Amygdala (tissue), 56 donors: ENCODE measurements at regions not wholly inside any gene's neighbourhood (a gene's known extent, or its start where the extent isn't known, plus 50 kb on each side); places are given as distances from the start of the nearest gene placed in this dataset.
"Not testable (repeated sequence)": the region's sequence is repeated elsewhere in the genome, so short reads cannot be mapped to it uniquely, and the experiment has no call there.

ENCODE experiments used
- DNase-seq, 56 donors: peaks; one replicate each; lab custom pipeline; 2025; lab: John Stamatoyannopoulos, UW

GRCh38 chr1:185412385-185413087 is 95.5 kb upstream of the IVNS1ABP start:
- DNase-seq = no peak

- DNase-seq = no peak
Measured at GRCh38 chr1:185409763-185410528, 92.9 kb upstream of the IVNS1ABP start.

GRCh38 chr1:185409345-185409744 is 92.3 kb upstream of the IVNS1ABP start:
- DNase-seq = no peak

GRCh38 chr1:185408700-185409270 is 91.7 kb upstream of the IVNS1ABP start:
- no peak for DNase-seq

- no peak for DNase-seq
Measured at GRCh38 chr1:185406691-185407009, 89.6 kb upstream of the IVNS1ABP start.

- DNase-seq = no peak
Measured at GRCh38 chr1:185406006-185406690, 89.1 kb upstream of the IVNS1ABP start.

- no peak for DNase-seq
Measured at GRCh38 chr1:185404907-185405568, 88.0 kb upstream of the IVNS1ABP start.

- DNase-seq = peak in 5 of 56 donors; percentile 1 to 5 (median 3)
Measured at GRCh38 chr1:185404291-185404690, 87.2 kb upstream of the IVNS1ABP start.

GRCh38 chr1:185402930-185403329 is 85.9 kb upstream of the IVNS1ABP start:
- no peak for DNase-seq

- no peak for DNase-seq
Measured at GRCh38 chr1:185401019-185401418, 84.0 kb upstream of the IVNS1ABP start.

- no peak for DNase-seq
Measured at GRCh38 chr1:185400052-185400451, 83.0 kb upstream of the IVNS1ABP start.

GRCh38 chr1:185398599-185398998 is 81.6 kb upstream of the IVNS1ABP start:
- no peak for DNase-seq

- DNase-seq = no peak
Measured at GRCh38 chr1:185398022-185398421, 81.0 kb upstream of the IVNS1ABP start.

GRCh38 chr1:185397183-185397582 is 80.1 kb upstream of the IVNS1ABP start:
- DNase-seq = no peak

- no peak for DNase-seq
Measured at GRCh38 chr1:185396126-185396525, 79.1 kb upstream of the IVNS1ABP start.

GRCh38 chr1:185393815-185394214 is 76.8 kb upstream of the IVNS1ABP start:
- no peak for DNase-seq

GRCh38 chr1:185393205-185393604 is 76.2 kb upstream of the IVNS1ABP start:
- DNase-seq = no peak

- DNase-seq = no peak
Measured at GRCh38 chr1:185388815-185389214, 71.8 kb upstream of the IVNS1ABP start.

GRCh38 chr1:185388346-185388745 is 71.3 kb upstream of the IVNS1ABP start:
- no peak for DNase-seq

- DNase-seq = no peak
Measured at GRCh38 chr1:185385991-185386390, 68.9 kb upstream of the IVNS1ABP start.

- DNase-seq = not testable (repeated sequence)
Measured at GRCh38 chr1:185383805-185384204, 66.8 kb upstream of the IVNS1ABP start.
